HEK293 (cell line): ENCODE measurements at regions not wholly inside any gene's neighbourhood (a gene's known extent, or its start where the extent isn't known, plus 50 kb on each side); places are given as distances from the start of the nearest gene placed in this dataset.

Source experiments
- CTCF ChIP-seq: fragments of 450-650 bp; formaldehyde crosslinking; IDR thresholded peaks from 2 replicates; pipeline ENCODE4 v1.5.1; 2016; ENCODE audit warnings: missing biosample characterization, missing genetic modification characterization
- ZNF561 ChIP-seq: fragments of 450-650 bp; IDR thresholded peaks from 2 replicates; pipeline ENCODE4 v1.5.1; 2018; ENCODE audit warnings: missing biosample characterization, missing genetic modification characterization, borderline replicate concordance
- ZNF768 ChIP-seq: fragments of 450-650 bp; formaldehyde crosslinking; IDR thresholded peaks from 2 replicates; pipeline ENCODE4 v1.5.1; 2018; ENCODE audit warnings: missing biosample characterization, mild to moderate bottlenecking, missing genetic modification characterization
- ZNF837 ChIP-seq: fragments of 450-650 bp; formaldehyde crosslinking; IDR thresholded peaks from 2 replicates; pipeline ENCODE4 v1.5.1; 2016; ENCODE audit warnings: missing biosample characterization, missing genetic modification characterization

GRCh38 chr6:149230712-149231460 is 86.6 kb upstream of the TAB2 start:
- TF ChIP-seq ZNF561 (tag by site-specific recombination) = no peak
- no peak for TF ChIP-seq CTCF (tag by site-specific recombination)
- no peak for TF ChIP-seq ZNF837 (tag by site-specific recombination)
- TF ChIP-seq ZNF768 (tag by site-specific recombination) = no peak
